ENCODE measurements at regions not wholly inside any gene's neighbourhood (a gene's known extent, or its start where the extent isn't known, plus 50 kb on each side); places are given as distances from the start of the nearest gene placed in this dataset.

DNA sequence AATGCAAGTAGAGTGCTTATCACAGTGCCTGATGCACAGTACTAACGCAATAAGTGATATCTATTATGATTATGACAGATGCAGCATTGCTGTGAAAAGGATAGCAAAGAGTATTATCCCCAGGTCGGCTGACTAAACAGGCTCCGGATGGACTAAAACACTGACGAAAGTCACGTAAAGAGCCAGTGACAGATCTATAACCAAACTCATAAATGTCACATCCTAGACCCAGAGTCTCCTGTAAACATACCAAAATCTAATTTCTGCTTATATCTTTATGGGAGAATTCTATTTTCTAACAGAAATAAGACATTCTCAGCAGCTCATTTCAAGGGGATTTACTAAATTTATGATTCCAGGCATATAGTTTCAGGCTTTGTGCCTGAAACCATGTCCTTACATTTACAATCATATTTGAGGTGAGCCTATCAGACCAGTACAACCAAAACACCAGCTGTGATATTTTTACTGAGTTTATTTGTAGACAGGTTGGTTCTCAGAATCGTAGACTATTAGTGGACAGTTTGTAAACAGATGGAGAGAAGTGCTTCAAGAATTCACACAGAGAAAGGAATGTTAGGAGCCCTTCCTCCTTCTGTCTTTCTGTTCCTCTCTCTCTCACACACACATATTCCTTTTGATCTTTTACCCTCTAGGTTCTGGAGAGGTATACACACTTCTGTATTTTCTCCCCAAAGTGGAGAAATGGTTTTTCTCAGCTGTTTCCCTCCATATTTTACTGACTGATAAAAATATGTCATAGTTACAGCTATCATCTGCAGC is 52.4 kb upstream of the WDR26 start:
- no peak for DNase-seq

- DNase-seq: no peak
These were observed 54.4 kb upstream of the WDR26 start for GRCh38 chr1:224488806-224489499.

DNA sequence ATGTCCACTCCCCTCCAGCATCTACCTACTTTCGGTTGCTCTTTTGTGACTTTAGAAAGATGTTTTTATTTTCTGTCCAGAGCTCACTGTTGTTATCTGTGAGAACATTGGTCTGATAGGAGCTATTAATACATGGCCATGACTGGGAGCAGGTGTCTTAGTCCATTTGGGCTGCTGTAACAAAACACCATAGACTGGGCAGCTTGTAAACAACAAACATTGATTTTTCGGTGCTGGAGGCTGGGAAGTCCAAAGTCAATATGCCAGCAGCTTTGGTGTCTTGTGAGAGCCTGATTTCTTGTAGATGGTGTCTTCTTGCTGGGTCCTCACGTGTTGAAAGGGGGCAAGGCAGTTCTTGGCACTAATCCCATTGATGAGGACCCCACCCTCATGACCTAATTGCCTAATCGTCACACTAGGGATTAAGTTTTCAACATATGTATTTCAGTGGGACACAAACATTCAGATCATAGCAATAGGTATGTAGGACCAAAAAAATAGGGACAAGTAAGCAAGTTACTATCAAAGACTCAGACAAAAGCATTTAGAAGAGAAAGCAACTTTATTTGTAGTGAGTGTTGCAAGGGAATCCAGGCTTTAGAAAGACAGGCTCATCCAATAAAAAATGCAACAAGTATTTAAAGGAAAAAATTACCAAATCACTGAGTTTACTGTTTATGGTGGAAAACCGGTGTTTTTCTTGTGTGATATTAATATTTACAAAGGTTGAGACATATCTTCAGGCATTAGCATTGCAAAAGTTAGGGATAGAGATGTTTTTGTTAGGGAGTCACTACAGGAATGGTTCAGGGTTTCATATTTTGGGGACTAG is 55.2 kb upstream of the WDR26 start:
- DNase-seq: no peak

DNA sequence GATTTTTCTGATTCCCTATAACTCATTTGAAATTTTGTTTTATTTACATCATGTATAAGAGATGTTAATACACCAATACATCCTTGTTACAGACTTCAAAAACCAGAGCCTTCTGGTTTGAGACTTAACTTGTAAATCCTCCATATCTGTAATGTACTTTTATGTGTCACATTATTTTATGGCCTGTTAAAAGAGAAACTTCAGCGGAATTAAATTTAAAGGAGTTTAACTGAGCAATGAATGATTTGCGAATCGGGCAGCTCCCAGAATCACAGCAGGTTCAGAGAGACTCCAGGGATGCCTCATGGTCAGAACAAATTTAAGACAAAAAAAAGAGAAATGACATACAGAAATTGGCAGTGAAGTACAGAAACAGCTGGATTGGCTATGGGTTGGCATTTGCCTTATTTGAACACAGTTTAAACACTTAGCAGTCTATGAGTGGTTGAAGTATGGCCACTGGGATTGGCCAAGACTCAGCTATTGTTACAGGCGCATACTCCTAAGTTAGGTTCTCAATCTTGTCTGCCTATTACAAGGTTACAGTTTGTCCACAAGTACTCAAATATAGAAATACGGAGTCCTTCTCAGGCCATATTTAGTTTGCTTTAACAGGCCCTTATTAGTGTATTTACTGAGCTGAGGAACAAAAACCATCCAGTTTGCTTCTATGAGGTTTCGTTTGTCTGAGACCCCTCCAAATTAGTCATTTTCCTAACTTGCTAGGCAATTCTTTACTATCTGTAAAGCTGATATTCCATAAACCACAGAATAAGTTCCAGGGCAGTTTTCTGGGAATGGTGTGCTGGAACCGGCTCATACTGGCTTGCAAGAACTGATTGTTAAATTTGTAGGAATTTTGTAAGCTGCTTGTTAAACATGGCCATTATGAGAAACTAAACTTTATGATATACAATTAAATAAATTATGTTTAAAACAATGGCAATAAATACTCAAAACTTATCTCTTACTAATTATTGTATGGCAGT is 56.2 kb upstream of the WDR26 start:
- no peak for DNase-seq

DNA sequence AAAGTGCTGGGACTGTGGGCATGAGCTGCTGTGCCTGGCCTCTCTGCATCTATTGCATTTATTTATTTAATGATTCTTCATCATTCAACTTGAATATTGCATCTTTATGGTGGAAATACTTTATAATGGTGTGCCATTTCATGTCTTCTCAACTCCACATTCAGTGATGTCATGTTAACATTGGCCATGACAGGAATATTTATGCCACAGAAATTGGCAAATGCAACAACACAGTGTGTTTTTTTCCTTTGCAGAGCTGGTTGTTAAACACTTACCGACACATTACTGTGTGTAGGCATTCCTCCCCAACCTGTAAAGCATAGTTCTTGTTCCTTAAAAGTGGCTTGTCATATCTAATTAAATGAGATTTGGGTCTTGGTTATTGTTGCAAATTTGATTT is 57.4 kb upstream of the WDR26 start:
- DNase-seq: no peak

DNA sequence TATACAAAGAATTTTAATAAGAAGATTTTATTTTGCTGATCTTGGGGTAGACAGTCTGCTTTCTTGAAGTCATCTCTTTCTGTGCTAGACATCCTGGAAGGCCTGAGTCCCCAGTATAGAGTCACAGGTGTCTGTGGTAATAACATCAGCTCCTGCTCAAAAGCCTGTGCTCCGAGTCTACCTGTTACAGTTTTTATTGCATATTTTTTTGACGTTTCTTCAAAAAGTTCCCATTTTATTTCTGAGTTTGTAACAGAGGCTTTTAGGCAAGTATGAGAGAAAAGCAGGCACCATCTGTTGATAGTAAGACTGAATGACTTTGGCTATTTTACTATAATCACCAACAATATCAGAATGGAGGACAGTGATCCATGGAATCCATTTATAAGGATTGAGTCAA is 58.0 kb upstream of the WDR26 start:
- DNase-seq: no peak

- no peak for DNase-seq
These were observed 58.7 kb upstream of the WDR26 start for GRCh38 chr1:224493269-224493668.

- DNase-seq: no peak
These were observed 59.7 kb upstream of the WDR26 start for GRCh38 chr1:224494343-224494742.

DNA sequence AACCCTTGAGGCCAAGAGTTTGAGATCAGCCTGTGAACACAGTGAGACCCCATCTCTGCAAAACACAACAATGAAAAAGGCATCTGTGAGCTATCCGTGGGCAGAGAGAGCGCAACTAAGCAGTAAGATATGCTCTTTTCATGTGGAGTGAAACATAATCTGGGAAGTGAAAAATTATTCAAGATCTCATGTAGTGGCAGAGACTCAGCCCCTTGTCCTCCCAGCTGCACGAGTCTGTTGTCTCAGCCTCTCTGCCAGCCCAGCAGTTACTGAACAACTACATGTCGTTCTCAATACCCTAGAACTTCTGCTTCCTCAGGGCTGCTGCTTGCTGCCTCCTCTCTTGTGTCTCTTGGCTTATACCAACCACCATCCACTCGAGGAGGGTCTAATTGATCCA is 61.3 kb upstream of the WDR26 start:
- no peak for DNase-seq

- DNase-seq: no peak
These were observed 62.2 kb upstream of the WDR26 start for GRCh38 chr1:224496826-224497225.

GRCh38 chr1:224497714-224498573 is 63.3 kb upstream of the WDR26 start:
- DNase-seq: peak; percentile 85

DNA sequence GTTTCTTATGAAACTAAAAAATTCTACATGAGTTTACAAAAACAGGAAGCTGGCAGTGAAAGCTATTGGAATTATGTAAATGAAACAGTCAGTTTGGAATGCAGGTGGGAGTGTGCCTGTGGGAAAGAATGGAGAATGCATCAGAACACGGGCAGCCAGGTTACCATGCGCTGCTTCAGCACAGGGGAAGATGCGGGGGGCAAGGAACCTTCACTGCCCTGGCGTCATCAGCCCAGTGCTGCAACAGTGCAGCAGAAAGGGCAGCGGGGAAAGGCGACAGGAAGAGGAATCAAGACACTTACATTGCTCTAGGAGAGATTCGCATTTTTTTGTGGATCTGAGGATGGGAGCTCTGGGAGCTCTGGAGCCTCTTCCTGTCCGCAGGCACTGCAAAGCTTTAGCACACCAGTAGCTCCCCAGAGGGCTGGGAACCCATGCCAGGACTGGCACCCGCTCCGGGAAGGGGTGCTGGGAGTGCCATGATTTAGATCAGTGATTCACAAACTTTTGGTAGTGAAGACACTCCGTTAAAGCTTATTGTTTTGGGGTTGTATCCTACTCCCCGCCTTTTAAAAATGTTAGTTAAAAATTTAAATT is 64.1 kb upstream of the WDR26 start:
- DNase-seq: peak; percentile 64

GRCh38 chr1:224499204-224499603 is 64.6 kb upstream of the WDR26 start:
- no peak for DNase-seq

GRCh38 chr1:224500796-224501195 is 66.2 kb upstream of the WDR26 start:
- DNase-seq: no peak

DNA sequence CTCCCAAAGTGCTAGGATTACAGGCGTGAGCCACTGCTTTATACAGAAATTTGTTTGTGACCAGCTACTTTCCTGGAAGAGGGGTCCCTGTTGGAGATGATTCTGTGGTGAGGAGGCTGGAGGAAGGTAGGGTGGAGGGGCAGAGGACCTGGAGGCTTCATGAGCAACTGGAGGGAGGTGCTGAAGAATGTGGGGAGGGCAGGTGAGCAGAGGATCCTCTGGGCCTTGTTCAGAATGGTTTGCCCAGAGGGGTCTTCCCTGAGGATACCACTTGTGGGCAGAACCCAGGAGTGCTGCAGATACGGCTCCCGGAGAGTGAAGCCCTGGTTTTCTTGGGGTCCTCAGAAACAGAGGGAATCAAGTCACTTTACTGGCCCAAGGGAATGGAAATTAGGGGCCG is 67.2 kb upstream of the WDR26 start:
- no peak for DNase-seq

DNA sequence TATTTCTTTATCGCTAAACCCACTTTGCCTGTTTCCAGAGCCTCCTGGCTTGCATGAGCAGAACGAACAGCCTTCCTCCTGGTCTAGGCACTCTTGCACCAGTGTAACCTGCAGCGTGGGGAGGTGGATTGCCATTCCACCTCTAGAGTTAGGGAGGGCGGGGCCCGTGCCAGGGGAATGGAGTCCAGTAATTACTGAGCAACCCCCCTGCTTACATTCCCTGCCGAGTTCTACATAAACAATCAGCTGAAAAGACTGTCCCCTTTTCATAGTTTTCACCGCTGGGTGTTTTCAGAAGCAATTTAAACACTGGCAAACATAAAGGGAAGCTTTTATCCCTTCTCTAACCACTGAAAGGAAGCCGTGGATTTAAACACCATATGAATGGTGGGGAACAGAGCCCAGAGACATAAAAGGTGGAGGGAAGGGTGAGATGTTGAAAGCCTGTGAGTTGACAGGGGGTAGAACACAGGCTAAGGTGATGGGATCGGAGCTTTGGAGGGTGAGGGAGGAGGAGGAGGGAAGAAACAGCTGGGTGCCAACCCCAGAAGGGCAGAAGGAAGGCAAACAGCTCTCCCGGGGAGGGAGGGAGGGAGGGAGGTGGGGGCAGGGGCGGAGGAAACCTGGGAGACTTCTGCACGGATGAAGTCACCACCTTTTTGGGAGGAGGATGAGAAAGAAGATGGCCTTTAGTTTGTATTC is 68.0 kb upstream of the WDR26 start:
- no peak for DNase-seq

- DNase-seq: no peak
These were observed 68.8 kb upstream of the WDR26 start for GRCh38 chr1:224503161-224504118.

DNA sequence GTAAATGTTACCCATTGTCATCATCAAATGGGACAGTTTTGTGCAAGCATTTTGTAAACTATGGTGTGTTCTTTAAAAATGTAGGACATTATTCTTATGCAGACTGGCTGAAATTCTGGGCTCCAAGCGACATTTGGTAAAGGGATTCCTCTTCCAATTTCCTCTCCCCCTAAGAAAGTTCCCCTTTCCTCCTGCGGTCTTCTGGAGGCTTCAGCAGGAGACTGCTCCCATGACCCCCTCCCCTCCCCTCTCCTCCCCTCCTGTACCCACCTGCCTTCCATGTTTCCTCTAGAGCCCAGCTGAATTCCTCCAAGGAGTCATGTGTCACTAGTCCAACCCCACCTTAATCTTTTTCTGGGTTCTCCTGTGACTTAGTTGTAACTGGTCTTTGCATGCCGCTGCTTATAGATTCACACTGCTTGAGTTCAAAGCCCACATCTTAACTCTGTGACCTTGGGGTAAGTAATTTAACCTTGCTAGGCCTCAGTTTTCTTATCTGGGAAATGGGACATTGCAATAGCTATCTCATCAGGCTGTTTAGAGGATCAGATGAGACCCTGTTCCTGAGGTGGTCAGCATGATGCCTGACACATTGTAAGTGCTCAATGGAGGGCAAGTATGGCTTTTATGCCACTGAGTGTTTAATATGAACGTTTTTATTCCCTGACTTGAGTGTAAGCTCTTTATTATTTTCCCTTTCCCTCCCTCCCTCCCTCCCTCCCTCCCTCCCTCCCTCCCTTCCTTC is 69.9 kb upstream of the WDR26 start:
- DNase-seq: no peak

Measured in activated effector memory CD4-positive, alpha-beta T cell treated with anti-CD3 and anti-CD28 coated beads, Interleukin-2, amount 50 U/mL, for 16 hours (primary cell).